GM18867 (cell line): ENCODE measurements at regions not wholly inside any gene's neighbourhood (a gene's known extent, or its start where the extent isn't known, plus 50 kb on each side); places are given as distances from the start of the nearest gene placed in this dataset.

Experiments used
- ATAC-seq: cut with Tn5 transposase; IDR thresholded peaks from one replicate; pipeline ENCODE4 v1.9.1; 2021; ENCODE audit warnings: mild to moderate bottlenecking, moderate library complexity; ENCODE audit not compliant: unreplicated experiment

DNA sequence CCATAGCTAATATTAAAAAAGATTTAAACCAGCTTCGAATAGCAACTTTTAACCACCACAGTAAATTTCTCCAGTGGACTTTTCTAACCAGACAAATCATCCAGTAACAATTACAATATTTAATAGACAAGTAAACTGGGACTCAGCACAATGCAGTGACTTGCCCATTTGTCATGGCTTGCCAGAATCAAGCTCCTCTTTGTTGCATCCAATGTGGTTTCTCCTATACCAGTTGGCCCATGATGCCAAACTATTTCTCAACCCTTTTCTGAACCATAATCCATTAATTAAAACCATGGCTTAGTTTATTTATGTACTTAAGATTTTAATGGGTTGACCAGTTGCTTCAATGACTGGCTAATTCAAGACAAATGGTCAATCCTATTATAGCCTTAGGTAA is 64.4 kb downstream of the DIO2 start:
- ATAC-seq, result no peak

DNA sequence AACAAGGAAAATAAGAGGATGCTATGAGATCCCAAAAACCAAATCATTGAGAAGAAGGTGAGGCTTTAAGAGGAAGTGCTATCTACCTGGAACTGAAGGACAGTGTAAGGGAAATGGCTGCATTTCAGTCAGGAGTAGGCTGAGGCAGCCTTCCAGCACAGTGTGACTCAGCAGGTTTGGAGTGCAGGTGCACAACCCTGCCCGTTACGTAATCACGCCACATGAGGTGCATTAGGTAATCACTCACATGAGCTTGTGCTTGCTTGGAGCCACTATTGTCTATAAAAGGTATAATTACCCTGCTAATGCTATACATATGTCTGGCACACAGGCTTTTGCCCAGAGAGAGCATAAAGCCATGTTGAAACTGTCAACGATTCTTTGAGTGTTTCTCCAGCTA is 74.9 kb downstream of the DIO2 start:
- ATAC-seq, result no peak

DNA sequence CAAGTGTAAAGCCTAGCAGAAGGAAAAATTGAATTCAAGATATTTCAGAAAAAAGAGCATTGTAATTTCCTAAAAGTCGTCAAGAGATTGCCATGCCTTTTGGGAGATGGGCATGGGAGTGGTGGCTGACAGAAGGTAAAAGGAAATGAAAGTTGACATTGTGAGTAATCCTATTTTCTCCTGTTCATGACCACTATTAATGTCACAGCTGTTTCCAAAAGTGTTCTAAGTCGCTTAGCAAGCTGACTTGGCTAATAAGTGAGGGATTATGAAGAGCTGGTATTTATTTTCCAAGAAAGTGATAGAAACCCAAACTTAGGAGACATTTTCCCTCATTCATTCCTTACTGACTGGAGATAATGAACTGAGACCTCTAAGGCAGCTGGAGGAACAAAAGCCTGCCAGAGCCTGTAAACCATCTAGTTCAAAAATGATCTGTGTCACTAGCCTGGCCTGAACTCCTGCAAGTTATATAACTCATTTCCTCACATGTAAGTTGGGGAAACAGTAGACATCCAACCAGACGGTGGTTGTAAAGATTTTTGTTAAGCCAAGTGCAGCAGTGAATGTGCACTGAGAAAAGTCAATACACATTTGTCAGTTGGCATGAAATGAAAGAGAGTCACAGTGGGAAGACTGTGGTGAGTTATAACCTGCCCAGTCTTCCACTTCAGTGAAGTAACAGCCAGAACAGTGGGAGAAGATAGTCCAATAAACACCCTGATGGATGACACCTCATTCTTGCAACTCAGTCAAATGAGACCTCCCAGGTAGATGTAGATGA is 75.8 kb downstream of the DIO2 start:
- no peak for ATAC-seq

DNA sequence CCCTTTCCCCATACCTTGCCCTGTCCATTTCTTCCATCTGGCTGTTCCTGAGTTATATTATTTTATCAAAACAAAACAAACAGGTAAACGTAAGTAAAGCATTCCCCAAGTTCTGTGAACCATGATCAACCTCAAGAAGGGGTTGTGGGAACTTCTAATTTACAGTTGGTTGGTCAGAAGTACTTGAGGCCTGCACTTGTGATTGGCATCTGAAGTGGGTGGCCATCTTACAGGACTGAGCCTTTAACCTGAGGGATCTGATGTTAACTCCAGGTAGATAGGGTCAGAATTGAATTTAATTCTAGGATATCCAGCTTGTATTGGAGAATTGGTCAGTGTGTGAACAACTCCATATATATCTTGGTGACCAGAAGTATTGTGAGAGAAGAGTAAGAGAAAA is 77.0 kb downstream of the DIO2 start:
- no peak for ATAC-seq

DNA sequence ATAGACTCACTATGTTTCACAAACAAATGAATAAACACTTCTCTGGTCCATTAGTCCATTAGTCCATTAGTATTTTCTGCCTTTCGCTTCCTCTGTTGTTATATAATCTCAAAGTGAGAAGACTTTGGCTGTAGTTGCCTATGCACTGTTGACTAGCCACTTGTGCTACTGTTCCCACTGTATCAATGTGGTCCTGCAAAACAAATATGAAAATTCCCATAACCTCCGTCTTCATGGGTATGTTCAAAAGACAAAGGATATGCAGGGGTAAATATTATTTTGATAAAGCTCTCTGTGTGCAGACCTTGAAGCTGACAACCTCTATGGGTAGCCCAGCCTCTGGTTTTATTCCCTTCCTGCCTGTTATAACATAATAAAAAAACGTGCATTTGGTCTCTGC is 77.8 kb downstream of the DIO2 start:
- no peak for ATAC-seq

DNA sequence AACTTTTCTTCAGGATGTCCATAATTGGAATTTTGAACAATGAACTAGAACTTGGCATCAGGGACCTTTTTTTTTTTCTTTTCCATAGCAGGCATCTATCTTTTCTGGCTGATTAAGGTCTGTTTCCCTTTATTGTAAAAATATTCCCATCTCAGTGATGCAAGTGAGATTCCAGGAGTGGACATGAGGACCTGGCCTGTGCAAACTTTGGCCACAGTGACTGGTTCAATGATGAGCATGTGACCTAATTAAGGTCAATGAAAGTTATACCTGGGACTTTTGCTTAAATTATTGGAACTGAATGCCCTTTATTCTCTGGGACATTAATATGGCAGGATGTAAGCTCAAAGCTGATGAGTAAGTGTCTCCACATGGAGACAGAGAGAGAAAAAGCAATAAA is 83.8 kb downstream of the DIO2 start:
- ATAC-seq, result no peak

DNA sequence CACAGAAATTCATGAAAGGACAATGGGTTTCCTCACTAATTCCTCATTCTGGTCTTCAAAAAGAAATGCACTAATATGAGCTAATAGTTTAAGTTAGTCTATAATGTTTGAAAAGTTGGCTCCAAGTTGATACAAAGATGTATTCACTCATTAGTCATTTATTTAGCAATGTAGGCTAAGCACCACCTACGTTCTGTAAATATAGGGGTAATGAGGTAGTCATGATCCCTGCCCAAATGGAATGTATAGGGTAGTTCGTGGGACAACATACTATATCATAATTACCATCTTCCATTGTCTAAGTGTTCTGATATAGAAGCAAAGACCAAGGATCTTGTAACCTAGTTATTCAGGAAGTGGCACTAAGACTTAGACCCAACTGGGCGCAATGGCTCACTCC is 86.5 kb downstream of the DIO2 start:
- no peak for ATAC-seq

DNA sequence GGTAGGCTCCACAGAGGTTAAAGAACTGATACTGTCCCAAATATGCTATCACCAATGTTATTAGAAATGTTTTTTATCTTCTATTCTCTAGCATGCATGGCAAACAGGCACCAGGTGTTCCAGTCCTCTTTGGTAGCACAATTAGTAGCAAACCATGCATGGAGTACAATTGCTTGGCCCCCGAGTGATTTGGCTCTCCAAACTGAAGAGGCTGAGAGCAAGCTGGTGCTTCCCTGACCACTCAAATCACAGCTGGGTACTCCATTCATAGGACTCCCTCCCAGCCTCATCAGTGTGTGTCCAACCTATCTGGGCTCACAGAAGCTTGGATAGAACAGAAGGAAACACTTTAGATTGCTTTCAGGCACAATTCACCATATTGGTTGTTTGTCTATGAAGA is 93.4 kb downstream of the DIO2 start:
- no peak for ATAC-seq

DNA sequence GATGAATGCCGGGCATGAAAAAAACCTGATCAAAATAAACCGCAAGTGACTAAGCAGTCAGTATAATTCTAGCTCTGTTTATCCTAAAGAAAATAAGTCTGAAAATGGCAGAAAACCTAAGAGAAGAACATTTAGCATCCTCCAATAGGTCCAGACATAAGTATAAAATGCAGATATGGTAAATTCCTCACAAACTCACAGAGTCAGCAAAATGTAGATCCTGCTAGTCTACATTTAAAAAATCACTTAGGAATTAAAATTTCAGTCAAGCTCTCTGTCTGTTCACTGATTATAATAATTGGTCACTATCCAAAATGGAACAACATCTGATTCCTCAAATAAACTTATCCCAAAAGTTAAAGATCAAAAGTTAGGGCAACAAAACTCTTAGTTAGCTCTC is 95.1 kb downstream of the DIO2 start:
- no peak for ATAC-seq

DNA sequence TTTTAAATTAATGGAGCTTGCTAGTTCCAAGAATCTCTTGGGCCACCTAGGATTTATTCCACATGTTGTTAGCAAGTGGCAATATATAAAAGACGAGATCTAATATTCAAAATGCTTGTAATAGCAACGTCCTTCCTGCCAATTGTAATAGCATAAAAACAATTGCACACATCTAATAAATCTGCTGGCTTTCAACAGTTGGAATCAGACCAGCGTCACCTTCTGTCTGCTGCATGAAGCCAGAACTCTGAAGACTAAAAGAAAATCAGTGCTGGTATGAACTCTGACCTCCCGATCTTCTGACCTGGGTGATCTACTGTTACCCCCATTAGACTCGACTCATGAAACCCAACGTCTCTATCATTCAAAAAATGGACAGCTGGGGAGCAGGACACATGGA is 100.6 kb downstream of the DIO2 start:
- ATAC-seq, result no peak

DNA sequence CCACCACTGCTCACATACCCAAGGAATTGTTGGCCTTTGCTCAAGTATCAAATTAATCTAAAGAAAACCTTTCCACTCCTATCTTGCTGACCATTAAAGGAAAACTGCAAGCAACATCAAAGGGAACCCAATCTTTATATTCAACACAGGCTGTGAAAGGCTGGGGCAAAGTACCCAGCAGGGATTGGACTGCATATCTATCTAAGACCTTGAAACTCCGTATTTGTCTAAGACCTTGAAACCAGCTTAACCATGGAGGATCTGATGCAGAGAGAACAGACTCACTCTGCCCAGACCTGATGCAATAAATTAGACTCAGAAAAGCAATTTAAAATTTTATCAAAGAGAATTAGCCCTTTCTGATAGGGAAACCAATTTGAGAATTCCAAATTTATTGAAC is 102.2 kb downstream of the DIO2 start:
- no peak for ATAC-seq

DNA sequence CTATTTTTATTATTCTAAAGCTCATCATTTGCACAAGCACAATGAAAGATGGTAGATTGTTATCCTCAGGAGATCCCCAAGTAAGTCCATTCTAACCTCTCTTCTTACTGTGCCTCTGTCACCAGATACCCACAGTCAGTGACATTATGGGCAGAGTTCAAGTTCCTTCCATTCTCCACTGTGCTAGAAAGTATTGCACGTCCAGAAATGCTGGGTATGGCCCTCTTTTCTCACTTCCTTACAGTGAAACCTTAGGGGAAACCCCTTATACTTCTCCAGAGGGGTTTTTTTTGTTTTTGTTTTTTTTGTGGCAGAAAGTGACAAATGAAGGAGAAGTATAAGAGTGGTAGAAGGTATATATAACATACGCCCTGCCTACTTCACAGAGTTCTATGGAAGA is 102.9 kb downstream of the DIO2 start:
- no peak for ATAC-seq

DNA sequence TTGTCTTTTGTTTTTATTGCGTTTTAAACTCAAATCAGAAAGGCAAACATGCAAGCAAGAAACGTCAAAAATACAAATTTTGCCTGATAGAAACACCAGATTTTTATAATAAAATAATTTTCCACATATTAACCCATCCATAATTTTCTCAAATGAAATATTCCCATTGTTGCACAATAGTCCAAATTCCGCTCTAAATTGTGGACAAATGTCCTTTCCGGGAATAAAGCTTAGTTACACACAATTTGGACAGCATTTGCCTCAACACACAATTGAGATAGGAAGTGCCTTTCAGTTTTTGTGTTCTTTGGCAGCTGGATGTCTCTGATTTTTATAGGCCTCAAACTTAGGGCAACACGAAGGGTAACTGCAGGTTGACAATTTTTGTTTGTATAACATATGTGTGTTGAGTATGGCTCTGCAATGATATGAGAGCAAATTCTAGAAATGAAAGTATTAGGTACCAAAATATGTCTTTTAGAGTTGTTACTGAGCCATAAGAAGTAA is 105.8 kb downstream of the DIO2 start:
- no peak for ATAC-seq

DNA sequence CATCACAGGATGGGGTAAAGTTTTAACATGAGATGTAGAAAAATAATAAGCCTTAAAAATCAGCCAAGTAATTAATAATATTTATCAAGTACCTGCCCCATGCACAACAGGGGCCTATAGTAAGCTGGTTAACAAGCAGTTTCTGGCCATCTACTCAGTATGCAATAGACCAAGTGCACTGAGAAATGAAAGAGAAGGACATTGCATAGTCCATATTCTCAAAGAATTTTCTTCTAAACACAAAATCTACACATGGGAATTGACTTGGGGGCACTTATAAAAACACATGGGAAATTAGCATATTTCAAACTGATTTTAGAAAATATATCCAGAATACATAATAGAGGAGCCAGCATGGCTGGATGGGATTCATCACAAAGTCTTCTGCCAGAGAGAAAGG is 109.5 kb downstream of the DIO2 start:
- ATAC-seq, result no peak

DNA sequence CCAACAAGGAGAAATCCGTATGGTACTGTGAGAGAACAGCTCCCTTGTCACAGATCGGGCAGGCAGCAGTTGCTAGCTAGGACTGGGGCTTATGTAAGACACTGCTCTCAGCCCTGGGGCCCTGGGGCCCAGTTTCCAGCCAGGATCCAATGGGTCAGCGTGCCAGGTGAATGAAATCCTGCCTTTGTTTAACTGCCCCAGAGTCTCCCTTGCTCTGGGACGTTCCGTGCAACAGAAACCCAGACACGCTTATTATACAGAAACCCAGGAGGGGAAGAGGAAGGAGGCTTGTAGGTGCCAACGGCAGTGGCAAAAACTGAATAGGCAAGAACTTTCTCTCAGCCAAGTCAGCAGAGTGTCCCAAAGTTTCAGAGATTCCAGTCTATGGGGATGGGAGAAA is 110.6 kb downstream of the DIO2 start:
- no peak for ATAC-seq

DNA sequence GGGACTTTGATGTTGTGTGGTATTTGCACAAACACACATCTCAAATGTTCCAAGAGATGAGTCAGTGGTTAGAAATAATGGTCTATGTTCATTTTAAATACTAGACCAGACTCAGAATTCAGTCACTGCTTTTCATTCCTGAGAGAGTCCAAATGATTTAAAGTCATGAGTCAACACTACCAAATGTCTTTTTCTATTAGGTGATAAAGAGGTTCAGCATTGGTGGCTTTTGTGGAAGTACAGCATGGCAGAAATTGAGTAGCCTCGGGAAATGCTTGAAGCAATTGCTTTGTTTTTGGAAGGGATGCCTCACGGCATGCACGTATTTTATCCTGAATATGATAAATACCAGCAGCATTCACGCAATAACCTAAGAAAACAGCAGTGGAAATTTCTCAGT is 115.7 kb downstream of the DIO2 start:
- no peak for ATAC-seq

DNA sequence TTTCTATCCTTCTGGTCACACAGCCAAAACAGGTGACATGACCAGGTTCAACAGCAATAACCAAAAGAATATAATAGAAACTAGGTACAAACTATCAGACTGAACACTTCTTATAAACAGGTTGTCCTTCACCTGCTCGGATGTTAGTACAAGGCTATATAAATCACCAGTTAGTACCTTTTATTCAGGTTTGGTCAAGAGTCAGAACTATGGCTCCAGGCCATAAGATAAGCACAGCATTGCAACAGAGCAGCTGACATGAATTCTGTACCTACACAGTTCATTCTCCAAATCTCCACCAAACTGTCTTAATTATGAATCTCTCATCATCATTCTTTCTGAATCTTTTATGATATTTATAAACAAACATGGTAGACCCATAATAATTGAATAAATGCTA is 123.9 kb downstream of the DIO2 start:
- ATAC-seq, result no peak

DNA sequence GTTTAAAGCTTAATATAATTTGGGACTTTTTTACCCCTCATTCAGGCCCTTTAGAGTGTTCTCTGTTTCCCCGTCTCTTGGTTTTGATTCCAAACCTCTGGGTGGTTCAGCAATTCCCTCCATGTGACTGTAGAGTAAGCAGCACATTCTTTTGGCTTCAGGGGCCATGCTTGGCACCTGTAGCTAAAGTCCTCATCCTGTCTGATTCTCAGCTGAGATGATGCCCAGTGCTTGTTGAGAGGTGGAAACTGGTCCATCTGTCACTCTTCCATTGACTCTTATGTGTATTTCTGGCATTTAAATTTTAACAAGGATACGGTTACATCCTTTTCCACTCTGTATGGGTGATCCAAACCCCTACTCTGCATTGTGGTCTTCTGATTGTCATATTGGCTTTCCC is 127.1 kb downstream of the DIO2 start:
- no peak for ATAC-seq

DNA sequence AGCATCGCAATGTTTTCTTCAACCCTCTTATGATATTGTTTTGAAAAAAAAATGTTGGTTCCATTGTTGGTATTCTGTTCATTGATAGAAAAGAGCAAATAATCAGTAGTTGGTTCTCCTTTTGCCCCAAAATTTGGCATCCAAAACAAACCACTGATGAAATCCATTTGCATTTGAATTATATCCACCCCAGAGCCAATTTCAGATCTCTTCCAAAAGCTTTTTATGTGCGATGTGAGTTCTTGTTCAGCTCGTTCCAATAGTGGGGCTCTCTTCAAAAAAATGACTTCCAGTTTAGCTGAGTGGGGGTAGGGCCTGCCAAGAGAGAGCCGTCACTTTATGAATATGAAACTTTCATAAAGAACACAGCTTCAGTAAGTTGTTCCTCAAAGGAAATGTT is 130.7 kb downstream of the DIO2 start:
- no peak for ATAC-seq

DNA sequence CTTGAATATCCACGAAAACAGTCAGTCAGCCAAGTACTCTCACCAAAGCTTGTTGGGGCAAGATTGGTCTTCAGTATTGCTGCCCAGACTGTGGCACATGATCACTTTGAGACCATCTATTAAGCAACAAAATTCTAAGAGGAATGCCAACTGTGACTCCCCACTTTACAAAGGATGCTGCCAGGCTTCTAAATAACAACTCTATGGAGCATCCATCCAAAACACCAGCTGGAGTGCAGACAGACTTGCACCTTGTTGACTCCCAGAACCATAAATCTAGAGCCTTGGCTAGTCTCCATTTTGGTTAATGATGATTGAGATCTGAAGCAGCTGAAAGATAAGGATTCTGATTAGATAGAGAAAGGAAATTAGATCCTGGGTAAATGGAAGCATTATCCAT is 132.8 kb downstream of the DIO2 start:
- no peak for ATAC-seq

DNA sequence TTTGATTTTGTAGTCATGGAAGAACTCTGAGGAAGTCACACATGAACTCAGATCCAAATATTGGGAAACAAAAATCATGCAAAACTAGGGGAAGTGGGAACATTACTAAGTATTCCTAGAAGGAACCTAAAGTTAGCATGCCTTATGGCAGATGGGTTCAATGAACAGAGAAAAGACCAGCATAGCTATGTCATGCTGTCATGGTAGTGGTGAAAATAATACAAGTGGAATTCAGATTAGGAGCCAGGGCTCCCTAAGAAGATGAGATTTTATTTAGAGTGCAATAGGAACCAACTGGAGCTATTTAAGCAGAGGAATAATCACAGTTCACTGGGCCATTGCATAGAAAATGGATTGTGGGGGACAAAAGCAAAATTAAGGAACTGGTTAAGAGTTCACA is 134.0 kb downstream of the DIO2 start:
- no peak for ATAC-seq

DNA sequence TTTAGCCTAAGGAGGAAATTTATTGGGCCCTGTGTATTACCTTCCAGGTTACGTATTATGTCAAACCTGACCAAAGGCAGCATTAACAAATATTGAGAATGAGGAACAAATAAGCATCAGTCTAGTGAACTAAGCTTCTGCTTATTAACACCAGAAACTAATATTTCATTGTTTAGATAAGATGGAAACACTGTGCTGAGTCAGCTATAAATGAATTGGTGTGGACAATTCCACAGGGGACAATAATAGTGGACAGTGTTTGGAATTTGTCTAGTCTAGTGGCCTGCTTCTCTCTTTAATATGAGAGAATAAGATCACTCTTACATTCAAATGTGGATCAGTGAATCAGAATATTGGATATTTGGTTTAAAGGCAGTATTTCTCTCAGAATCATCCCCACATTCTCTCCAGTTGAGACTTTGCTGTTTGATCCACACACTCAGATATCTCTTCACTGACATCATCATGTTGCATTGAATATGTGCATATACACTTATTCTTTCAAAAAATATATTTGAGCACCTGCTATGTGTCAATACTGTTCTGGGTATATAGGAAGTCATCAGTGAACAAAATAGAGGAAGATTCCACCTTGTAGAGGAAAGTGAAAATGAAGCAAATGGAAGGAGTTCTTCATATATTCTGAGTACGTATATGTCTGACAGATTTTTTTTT is 136.3 kb downstream of the DIO2 start:
- ATAC-seq, result no peak

DNA sequence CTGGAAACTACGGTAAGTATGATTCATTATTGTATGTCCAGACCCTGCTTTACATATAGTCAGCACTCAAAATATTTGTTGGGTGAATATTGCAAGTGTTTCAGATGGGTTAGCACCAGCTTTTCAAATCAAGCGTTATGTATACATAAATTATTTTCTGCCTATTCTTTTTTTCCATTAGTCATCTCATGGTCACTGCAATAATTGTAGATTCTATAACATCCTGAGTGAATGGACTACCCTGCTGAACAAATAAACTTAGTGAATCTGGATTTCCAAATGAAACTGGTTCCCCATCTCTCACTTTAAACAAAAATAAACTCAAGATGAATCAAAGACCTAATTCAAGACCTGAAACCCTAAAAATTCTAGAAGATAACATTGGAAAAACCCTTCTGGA is 152.3 kb downstream of the DIO2 start:
- ATAC-seq, result no peak
